GM21576 (cell line): ENCODE measurements at regions not wholly inside any gene's neighbourhood (a gene's known extent, or its start where the extent isn't known, plus 50 kb on each side); places are given as distances from the start of the nearest gene placed in this dataset.

ENCODE experiments used
- ATAC-seq: cut with Tn5 transposase; IDR thresholded peaks from one replicate; pipeline ENCODE4 v1.9.1; 2021; ENCODE audit warnings: mild to moderate bottlenecking, moderate library complexity; ENCODE audit not compliant: unreplicated experiment

DNA sequence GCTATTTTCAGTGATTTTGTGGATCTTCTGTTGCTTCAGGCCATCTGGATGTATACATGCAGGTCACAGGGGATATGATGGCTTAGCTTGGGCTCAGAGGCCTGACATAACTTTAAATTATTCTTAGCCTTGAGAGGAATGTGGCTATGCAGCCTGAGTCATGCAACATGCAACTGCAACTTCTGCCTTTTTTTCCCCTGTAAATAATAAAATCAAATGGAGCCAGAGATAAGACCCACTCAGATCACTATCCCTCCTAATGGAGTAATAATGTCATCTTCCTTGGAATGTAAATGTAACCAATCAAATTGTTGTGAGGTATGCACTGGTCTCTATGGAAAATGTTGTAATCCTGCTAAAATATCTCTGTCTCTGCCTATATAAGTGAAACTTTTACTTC is 54.9 kb downstream of the MAGEB17 start:
- no peak for ATAC-seq

DNA sequence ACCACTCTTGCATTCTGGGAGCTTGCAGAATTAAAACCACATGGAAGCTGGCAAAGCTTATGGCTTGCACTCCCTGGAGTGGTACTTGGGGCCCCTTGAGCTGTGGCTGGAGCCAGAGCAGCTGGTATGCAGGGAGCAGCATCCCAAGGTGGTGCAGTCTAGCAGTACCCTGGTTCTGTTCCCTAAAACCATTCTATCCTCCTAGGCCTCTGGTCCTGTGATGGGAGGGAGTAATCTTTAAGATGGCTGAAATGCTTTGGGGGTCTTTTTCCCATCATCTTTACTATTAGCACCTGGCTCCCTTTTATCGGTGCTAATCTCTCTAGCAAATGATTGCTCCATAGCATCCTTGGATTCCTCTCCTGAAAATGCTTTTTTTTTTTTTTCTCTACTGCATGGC is 56.1 kb downstream of the MAGEB17 start:
- ATAC-seq: no peak

DNA sequence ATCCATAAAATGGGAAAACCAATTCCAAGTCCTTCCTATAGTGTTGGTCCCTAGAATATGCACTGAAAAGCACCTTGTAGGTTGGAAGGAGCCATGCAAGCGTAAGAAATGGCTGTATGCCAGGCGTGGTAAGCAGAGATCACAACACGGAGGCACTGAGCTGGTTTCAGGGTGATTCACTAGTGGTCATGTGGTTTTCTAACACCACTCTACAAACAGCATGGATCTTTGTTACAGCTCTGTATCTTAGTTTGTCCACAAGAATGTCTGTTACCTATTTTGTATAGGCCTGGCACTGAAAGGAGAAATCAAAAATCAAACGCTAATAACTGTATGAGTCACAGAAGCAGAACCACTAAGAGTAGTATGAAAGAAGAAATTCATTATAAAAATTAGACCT is 71.9 kb downstream of the MAGEB17 start:
- ATAC-seq: no peak

- no peak for ATAC-seq
Observed at GRCh38 chrX:16240231-16240905, 73.1 kb downstream of the MAGEB17 start.

DNA sequence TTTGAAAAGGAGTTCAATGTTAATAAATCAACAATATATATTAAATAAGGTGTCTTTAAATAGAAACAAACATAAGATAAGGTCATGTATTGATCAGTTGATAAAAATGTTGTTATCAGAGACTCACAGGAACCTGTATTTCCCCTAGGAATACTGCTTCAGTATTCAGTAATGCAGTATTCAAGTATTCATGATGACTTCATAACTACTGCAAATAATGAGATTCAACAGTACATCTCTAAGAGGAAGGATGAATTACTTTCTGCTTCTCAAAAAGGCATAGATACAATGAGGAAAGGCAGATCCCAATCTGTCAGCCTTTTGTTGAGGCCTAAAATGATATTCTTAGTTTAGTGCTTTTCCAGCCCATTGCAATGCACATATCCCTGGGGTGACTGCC is 73.7 kb downstream of the MAGEB17 start:
- no peak for ATAC-seq

DNA sequence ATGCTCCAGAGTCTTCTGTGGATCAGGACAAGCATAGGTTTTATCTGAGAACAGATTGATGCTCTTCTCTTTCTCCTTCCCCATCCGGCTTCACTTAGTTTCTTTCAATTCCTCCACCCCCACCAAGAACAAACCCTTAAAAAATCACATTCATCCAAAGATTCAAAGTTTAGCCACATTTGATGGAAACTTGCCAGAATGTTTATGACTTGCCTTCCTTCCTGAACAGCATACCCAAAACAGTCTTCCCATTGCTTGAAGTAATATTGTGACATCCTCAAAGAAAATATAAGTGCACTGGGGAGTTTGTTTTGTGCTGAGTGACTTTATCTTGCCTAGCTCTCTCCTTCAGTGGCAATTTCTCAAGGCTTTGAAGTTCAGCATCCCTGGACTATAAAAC is 83.0 kb downstream of the MAGEB17 start:
- ATAC-seq: no peak

DNA sequence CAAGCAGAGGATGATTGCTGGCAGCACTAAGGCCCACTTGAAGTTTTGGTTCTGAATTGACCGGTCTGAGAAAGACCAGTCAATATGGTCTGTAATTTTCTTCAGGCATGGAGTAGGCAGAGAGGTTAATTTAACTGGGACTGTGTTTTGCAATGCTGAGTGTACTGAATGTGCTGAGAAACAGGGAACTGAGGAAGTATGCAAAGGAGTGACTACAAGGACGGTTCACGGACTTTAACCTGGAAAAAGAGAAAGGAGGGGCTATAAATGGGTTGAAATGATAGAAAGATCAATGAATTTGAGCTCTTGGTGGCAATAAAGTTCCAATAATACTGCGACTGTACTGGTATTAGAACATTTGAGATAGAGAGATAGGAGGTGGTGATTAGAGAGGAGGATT is 84.5 kb downstream of the MAGEB17 start:
- ATAC-seq: no peak

DNA sequence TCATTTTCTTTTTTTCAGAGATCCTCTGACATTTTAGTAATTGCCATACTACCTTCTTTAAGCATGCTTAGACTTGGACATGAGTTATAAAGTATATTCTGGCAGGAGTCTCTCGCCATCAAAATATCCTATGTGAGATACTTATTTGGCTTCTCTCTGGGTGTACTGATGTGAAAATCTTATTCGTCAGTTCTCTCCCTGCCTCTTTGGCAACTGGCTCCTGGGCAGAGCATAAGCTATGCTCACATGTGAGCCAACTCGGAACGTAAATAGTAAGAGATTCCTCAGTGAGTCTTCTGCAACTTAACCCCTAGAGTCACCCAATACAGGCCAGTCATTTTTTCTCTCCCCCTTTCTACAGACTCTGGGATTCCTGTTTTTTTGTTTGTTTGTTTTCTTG is 91.6 kb downstream of the MAGEB17 start:
- ATAC-seq: no peak

DNA sequence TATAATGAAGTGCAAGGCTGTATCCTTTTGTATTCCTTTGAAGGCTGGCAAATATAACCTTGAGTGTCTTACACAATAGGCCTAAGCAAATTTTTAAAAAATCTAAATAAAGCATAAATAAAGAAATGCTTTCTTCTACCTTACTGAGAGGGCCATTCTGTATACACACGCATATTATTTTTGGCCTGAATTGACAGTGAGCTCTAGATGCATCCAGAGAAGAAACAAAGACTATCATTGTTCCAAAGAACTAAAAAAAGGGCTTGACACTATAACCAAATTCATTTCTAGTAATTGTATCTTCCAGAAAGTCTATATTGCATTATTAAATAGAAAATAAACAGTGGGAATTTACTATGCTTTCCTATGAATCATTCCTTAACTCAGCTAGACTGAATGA is 100.2 kb downstream of the MAGEB17 start:
- ATAC-seq: no peak

- no peak for ATAC-seq
Observed at GRCh38 chrX:16268206-16268605, 100.9 kb downstream of the MAGEB17 start.

GRCh38 chrX:16278927-16279326 is 111.6 kb downstream of the MAGEB17 start:
- ATAC-seq: no peak

GRCh38 chrX:16282209-16282608 is 114.9 kb downstream of the MAGEB17 start:
- no peak for ATAC-seq

DNA sequence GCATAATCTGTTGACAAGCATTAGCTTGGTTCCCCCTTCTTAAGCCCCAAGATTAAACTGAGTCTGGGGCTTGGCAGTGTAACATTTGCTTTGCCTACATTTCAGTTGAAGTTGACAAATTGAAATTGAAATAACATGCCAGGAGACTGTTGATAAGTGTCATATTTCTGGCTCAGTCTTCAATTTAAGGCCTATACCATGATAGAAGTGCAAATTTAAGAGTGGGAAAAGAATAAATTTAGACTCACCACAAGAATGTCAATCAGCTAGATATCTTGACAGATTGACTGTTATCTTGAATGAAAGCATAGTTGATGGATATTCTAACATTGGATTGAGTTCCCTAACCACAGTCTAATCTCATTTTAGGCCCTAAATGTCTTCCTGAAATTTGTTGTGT is 117.6 kb downstream of the MAGEB17 start:
- no peak for ATAC-seq

- no peak for ATAC-seq
Observed at GRCh38 chrX:16290997-16291396, 123.7 kb downstream of the MAGEB17 start.

DNA sequence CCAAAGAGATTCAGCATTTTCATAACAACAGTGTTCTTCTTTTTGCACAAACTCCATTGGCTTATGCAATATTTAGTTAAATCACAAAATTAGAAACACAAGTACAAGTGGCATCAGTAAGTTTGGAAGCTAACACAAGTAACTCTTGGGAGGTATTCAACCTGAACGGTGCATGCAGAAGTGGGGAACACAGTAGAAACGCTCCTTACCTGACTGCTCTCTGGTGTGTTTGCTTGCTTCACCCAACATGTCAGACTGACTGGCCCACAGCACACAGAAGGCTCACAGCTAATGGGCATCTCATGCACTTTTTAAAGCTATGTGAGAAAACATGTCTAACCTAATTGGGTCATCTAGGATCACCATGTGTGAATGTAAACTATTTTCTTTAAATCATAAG is 133.6 kb downstream of the MAGEB17 start:
- ATAC-seq: no peak

- ATAC-seq: no peak
Observed at GRCh38 chrX:16304751-16305150, 137.5 kb downstream of the MAGEB17 start.

GRCh38 chrX:16305187-16305586 is 137.9 kb downstream of the MAGEB17 start:
- no peak for ATAC-seq

DNA sequence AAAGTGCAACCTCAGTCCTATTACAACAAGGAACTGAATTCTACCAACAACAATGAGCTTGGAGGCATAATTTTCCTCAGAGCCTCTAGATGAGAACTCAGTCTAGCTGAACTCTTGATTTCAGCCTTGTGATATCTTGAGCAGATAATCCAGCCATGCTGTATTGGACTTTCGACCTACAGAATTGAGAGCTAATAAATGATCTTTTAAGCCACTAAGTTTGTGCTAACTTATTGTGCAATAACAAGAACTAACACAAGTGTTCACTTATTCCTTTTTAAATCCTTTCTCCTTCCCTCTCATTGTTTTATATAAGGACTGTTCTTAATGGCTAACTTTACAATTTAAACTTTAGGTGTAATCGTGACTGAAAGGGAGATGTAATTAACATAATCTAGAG is 140.7 kb downstream of the MAGEB17 start:
- ATAC-seq: no peak

- ATAC-seq: no peak
Observed at GRCh38 chrX:16308773-16309172, 141.5 kb downstream of the MAGEB17 start.

DNA sequence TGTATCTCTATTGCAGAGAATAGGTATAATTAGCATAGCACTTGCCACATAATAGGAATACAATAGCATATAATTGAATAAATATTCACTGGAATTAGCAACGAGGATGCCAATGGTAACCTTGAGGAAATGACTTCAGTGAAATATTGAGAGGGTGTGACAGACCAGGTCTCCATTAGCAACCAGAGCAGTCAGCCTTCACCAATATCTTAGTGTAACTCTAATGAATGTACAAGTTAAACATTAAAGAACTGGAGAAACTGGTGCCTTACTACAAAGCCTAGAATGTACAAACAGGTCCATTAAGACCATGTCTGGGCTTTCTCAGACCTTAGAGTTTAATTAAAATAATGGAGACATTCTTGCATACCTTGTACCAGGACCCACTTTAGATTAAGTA is 143.0 kb downstream of the MAGEB17 start:
- no peak for ATAC-seq

- no peak for ATAC-seq
Observed at GRCh38 chrX:16311671-16312070, 144.4 kb downstream of the MAGEB17 start.

GRCh38 chrX:16312761-16313623 is 145.7 kb downstream of the MAGEB17 start:
- no peak for ATAC-seq
